GM21360 (cell line): ENCODE measurements at regions not wholly inside any gene's neighbourhood (a gene's known extent, or its start where the extent isn't known, plus 50 kb on each side); places are given as distances from the start of the nearest gene placed in this dataset.

Source experiments
- ATAC-seq: cut with Tn5 transposase; IDR thresholded peaks from one replicate; pipeline ENCODE4 v1.9.1; 2021; ENCODE audit warnings: mild to moderate bottlenecking, moderate library complexity; ENCODE audit not compliant: unreplicated experiment

DNA sequence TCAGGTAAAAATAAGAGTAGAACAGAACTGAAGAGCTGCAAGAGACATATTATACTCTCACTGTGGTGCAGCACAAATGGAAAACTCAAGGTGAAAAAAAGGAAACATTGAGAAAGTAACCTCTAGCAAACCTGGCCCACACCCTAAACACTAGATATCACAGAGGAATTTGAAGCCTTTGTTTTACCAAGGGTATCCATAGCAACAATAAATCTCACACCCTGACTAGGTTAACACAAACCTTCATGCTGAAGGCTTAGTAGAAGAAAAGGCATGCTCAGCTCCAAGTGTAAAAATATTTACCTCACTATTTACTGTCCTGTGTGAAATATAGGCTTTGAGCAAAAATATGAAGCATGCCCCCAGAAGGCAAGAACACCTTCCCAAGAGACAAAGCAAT is 61.9 kb upstream of the TAB3 start:
- no peak for ATAC-seq

DNA sequence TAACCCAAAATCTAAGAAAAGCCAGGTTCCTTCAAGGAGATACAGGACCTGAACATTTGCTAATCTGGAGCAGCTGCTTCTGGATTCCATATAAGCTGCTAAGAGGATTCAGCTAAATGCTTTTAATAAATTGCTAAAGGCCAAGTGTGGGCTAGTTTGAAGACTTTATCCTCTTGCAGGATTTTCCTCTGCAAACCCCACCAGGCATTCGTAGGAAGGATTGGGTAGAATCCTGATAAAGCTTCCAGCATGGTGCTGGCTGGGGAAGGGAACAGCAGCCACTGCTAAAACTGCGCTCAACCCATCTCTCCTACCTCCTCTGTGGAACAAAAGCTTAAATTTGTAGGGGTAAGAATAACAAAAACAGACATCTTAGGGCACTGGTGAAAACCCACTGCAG is 61.3 kb upstream of the TAB3 start:
- no peak for ATAC-seq

- ATAC-seq, result no peak
These were observed 60.5 kb upstream of the TAB3 start for GRCh38 chrX:30949554-30949953.

DNA sequence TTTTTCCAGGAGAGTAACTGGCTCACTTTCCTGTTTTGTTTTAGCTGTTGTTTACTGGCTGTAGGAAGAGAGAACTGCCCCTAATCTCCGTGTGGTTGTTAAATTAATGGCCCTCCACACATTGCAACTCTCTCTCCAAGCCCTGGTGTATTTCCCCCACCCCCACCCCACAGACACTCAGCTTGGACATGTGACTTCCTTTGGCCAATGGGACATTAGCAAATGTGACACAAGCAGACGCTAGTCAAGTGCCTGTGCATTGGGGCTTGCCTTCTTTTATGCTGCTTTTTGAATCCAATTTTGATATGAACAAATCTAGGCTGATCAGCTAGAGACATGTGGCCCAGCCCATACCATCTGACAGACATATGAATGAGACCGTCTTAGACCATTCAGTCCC is 59.6 kb upstream of the TAB3 start:
- no peak for ATAC-seq

DNA sequence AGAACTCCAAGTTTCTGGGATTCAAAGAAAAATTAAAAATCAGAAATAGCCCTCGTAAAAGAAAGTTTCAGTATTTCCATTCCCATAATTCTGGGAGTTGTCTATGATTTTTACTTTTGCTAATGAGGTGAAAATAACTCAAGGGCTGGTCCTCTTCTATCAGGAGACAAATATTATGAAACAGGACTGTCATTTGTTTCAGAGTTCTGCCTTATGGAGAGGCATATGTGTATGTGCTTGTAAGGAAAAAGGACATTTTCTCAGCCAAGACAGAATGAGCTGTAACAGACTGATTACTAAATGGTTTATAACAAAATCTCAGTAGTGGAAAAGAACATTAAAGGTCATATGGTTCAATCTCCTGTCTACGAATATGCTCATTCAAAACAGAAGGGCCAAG is 59.0 kb upstream of the TAB3 start:
- no peak for ATAC-seq

DNA sequence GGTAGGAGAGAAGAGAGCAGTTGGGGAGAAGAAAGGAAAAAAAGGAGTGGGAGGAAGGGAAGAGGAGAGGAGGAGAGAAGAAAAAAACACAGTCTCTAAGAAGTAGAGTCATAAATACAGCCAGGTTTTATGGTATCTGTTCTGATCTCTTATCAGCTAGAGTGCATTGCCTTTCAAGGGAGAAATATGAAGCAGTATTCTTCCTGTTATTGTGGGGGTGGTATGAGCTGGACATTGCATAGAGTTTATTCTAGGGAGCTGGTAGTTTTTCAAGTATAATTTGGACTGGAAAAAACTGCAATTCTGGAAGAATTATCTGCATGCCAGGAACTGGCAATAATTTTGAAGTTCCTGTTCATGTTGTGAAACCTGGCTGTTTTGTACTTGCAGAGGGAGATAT is 54.9 kb upstream of the TAB3 start:
- ATAC-seq, result no peak

- ATAC-seq, result no peak
These were observed 52.8 kb upstream of the TAB3 start for GRCh38 chrX:30941898-30942297.

- ATAC-seq, result no peak
These were observed 50.9 kb upstream of the TAB3 start for GRCh38 chrX:30939928-30940327.
